LNCAP (cell line): ENCODE measurements at regions not wholly inside any gene's neighbourhood (a gene's known extent, or its start where the extent isn't known, plus 50 kb on each side); places are given as distances from the start of the nearest gene placed in this dataset.

Experiments used
- CTCF ChIP-seq: fragments of 450-650 bp; IDR thresholded peaks from 2 replicates; pipeline ENCODE4 v1.5.1; 2017; ENCODE audit warnings: mild to moderate bottlenecking

- TF ChIP-seq CTCF = no peak
Measured at GRCh38 chr20:39152126-39152525, 190.0 kb downstream of the DHX35 start.

GRCh38 chr20:39150501-39150900 lies 188.4 kb downstream of the DHX35 start:
- TF ChIP-seq CTCF = no peak

- TF ChIP-seq CTCF = no peak
Measured at GRCh38 chr20:39146394-39146793, 184.2 kb downstream of the DHX35 start.

- TF ChIP-seq CTCF = no peak
Measured at GRCh38 chr20:39145921-39146320, 183.8 kb downstream of the DHX35 start.

GRCh38 chr20:39144757-39145156 lies 182.6 kb downstream of the DHX35 start:
- TF ChIP-seq CTCF = no peak

GRCh38 chr20:39142407-39143096 lies 180.4 kb downstream of the DHX35 start:
- no peak for TF ChIP-seq CTCF

- no peak for TF ChIP-seq CTCF
Measured at GRCh38 chr20:39137299-39137698, 175.2 kb downstream of the DHX35 start.

- no peak for TF ChIP-seq CTCF
Measured at GRCh38 chr20:39136798-39137197, 174.7 kb downstream of the DHX35 start.
